ENCODE measurements at regions not wholly inside any gene's neighbourhood (a gene's known extent, or its start where the extent isn't known, plus 50 kb on each side); places are given as distances from the start of the nearest gene placed in this dataset.

- TF ChIP-seq HES1 (IDR thresholded peaks at IDR 0.05; ENCODE audit: low read depth) (no peak), MCM5 (IDR thresholded peaks at IDR 0.05; ENCODE audit: low read depth) (no peak), SP1 (CRISPR knock-in tag; IDR thresholded peaks at IDR 0.05) (no peak), FOXA1 (IDR thresholded peaks at IDR 0.05; ENCODE audit: borderline replicate concordance) (no peak), ZNF75A (CRISPR knock-in tag; IDR thresholded peaks at IDR 0.05) (no peak), EZH2 (IDR thresholded peaks at IDR 0.05; ENCODE audit: borderline replicate concordance, low read depth, low read length) (no peak), JUND (IDR thresholded peaks at IDR 0.05; ENCODE audit: borderline replicate concordance, low read depth, low read length) (no peak), JUND (tag; IDR thresholded peaks at IDR 0.05; ENCODE audit: borderline replicate concordance, low read depth, low read length) (no peak), KDM1A (IDR thresholded peaks at IDR 0.05) (no peak)
These were observed 296.4 kb downstream of the HACE1 start for GRCh38 chr6:104563306-104563705.
